ENCODE measurements at regions not wholly inside any gene's neighbourhood (a gene's known extent, or its start where the extent isn't known, plus 50 kb on each side); places are given as distances from the start of the nearest gene placed in this dataset.

DNA sequence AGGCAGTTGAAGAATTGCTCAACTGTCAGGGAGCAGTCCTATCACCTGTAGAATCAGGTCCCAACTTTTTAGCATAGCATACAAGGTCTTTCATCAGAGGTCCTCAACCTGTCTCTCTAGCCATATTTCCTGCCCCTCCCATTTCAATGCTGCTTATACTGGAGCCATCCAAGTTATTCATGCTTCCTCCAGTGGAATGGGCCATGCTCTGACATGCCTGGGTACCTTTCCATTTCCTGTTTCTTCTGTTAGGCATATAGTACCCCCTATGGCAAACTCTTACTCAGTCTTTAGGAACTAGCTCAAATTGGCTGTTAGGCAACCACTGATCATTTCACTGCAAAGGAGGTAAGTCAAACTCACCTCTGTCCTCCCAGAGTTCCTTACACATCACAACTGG, 51.0 kb upstream of the ABCA12 start (continued):
- TF ChIP-seq, protein P1, sequence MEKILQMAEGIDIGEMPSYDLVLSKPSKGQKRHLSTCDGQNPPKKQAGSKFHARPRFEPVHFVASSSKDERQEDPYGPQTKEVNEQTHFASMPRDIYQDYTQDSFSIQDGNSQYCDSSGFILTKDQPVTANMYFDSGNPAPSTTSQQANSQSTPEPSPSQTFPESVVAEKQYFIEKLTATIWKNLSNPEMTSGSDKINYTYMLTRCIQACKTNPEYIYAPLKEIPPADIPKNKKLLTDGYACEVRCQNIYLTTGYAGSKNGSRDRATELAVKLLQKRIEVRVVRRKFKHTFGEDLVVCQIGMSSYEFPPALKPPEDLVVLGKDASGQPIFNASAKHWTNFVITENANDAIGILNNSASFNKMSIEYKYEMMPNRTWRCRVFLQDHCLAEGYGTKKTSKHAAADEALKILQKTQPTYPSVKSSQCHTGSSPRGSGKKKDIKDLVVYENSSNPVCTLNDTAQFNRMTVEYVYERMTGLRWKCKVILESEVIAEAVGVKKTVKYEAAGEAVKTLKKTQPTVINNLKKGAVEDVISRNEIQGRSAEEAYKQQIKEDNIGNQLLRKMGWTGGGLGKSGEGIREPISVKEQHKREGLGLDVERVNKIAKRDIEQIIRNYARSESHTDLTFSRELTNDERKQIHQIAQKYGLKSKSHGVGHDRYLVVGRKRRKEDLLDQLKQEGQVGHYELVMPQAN (conservative IDR thresholded peaks at IDR 0.05) = no peak
- TF ChIP-seq, protein P2, sequence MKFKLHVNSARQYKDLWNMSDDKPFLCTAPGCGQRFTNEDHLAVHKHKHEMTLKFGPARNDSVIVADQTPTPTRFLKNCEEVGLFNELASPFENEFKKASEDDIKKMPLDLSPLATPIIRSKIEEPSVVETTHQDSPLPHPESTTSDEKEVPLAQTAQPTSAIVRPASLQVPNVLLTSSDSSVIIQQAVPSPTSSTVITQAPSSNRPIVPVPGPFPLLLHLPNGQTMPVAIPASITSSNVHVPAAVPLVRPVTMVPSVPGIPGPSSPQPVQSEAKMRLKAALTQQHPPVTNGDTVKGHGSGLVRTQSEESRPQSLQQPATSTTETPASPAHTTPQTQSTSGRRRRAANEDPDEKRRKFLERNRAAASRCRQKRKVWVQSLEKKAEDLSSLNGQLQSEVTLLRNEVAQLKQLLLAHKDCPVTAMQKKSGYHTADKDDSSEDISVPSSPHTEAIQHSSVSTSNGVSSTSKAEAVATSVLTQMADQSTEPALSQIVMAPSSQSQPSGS (IDR thresholded peaks at IDR 0.05; ENCODE audit: low read length) = no peak
- TF ChIP-seq SMC3 (IDR thresholded peaks at IDR 0.05; ENCODE audit: borderline replicate concordance, low read length) (no peak), IRF4 (IDR thresholded peaks at IDR 0.05; ENCODE audit: low read depth, low read length) (no peak)
